HepG2 (cell line): ENCODE measurements at regions not wholly inside any gene's neighbourhood (a gene's known extent, or its start where the extent isn't known, plus 50 kb on each side); places are given as distances from the start of the nearest gene placed in this dataset.

ENCODE experiments used
- HCFC1 ChIP-seq: fragments of 150-350 bp; IDR thresholded peaks from 2 replicates; pipeline ENCODE4 v1.6.1; 2014; ENCODE audit warnings: low read depth, low read length
- NFE2L2 ChIP-seq: fragments of 150-350 bp; IDR thresholded peaks from 2 replicates; pipeline ENCODE4 v1.6.1; 2014; ENCODE audit warnings: low read length
- NFYC ChIP-seq: IDR thresholded peaks from 2 replicates; pipeline ENCODE4 v1.6.1; 2016; ENCODE audit warnings: missing genetic modification reagents, missing compliant biosample characterization
- PTBP1 ChIP-seq: fragments of 200-400 bp; formaldehyde crosslinking; IDR thresholded peaks from 2 replicates; pipeline ENCODE4 v1.6.1; 2018; ENCODE audit warnings: low read length, low read depth; ENCODE audit not compliant: poor library complexity, severe bottlenecking
- RXRB ChIP-seq: IDR thresholded peaks from 2 replicates; pipeline ENCODE4 v1.6.1; 2016; ENCODE audit warnings: borderline replicate concordance, missing genetic modification reagents, missing compliant biosample characterization
- ZBTB44 ChIP-seq: sonication (generic); formaldehyde crosslinking; IDR thresholded peaks from 2 replicates; pipeline ENCODE4 v1.4.0; 2020; ENCODE audit warnings: missing genetic modification reagents
- ZFAT ChIP-seq: sonication (generic); formaldehyde crosslinking; conservative IDR thresholded peaks from 2 replicates; pipeline ENCODE4 v1.8.1; 2023; ENCODE audit warnings: missing genetic modification reagents, inconsistent platforms
- ZNF282 ChIP-seq: fragments of 450-650 bp; IDR thresholded peaks from 2 replicates; pipeline ENCODE4 v1.6.1; 2018; ENCODE audit not compliant: partially characterized antibody
- ZNF773 ChIP-seq: sonication (generic); formaldehyde crosslinking; IDR thresholded peaks from 2 replicates; pipeline ENCODE4 v1.4.0; 2020; ENCODE audit warnings: missing genetic modification reagents, borderline replicate concordance
- TF ChIP-seq, protein P1 (sequence below): sonication (generic); formaldehyde crosslinking; IDR thresholded peaks from 2 replicates; pipeline ENCODE4 v1.4.0; 2020; ENCODE audit warnings: mild to moderate bottlenecking, missing genetic modification reagents

DNA sequence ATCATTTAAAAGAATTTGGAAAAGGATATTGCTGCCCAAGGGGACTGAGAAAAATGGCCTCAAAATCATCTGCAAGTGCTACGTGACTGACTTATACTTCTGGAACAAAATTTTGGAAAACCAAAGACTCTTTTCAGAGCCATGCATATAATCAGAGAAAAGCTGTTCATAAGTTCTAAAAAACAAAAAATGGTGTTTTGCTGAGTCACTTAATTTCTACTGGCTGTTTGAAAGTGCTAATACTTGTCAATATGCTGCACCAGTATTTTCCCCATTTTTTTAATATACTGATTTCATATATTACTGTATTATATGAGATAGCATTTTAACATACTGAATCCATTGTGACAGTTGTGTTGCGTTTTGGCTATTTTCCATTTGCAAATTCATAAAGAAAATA lies 61.5 kb upstream of the ZMAT1 start (continued):
- TF ChIP-seq, protein P1, sequence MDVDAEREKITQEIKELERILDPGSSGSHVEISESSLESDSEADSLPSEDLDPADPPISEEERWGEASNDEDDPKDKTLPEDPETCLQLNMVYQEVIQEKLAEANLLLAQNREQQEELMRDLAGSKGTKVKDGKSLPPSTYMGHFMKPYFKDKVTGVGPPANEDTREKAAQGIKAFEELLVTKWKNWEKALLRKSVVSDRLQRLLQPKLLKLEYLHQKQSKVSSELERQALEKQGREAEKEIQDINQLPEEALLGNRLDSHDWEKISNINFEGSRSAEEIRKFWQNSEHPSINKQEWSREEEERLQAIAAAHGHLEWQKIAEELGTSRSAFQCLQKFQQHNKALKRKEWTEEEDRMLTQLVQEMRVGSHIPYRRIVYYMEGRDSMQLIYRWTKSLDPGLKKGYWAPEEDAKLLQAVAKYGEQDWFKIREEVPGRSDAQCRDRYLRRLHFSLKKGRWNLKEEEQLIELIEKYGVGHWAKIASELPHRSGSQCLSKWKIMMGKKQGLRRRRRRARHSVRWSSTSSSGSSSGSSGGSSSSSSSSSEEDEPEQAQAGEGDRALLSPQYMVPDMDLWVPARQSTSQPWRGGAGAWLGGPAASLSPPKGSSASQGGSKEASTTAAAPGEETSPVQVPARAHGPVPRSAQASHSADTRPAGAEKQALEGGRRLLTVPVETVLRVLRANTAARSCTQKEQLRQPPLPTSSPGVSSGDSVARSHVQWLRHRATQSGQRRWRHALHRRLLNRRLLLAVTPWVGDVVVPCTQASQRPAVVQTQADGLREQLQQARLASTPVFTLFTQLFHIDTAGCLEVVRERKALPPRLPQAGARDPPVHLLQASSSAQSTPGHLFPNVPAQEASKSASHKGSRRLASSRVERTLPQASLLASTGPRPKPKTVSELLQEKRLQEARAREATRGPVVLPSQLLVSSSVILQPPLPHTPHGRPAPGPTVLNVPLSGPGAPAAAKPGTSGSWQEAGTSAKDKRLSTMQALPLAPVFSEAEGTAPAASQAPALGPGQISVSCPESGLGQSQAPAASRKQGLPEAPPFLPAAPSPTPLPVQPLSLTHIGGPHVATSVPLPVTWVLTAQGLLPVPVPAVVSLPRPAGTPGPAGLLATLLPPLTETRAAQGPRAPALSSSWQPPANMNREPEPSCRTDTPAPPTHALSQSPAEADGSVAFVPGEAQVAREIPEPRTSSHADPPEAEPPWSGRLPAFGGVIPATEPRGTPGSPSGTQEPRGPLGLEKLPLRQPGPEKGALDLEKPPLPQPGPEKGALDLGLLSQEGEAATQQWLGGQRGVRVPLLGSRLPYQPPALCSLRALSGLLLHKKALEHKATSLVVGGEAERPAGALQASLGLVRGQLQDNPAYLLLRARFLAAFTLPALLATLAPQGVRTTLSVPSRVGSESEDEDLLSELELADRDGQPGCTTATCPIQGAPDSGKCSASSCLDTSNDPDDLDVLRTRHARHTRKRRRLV (CRISPR knock-in tag) = no peak
- no peak for TF ChIP-seq ZBTB44 (CRISPR knock-in tag)
- no peak for TF ChIP-seq PTBP1
- no peak for TF ChIP-seq ZFAT (CRISPR knock-in tag)
- TF ChIP-seq ZNF773 = no peak
- TF ChIP-seq HCFC1 = no peak
- TF ChIP-seq NFE2L2 = 0 out of 2 replicates have a peak, but pooled peaks have one; percentile 18
- no peak for TF ChIP-seq ZNF282
- TF ChIP-seq NFYC (CRISPR knock-in tag) = no peak
- TF ChIP-seq RXRB (CRISPR knock-in tag) = no peak
